T-helper 9 cell (primary cell): ENCODE measurements at regions not wholly inside any gene's neighbourhood (a gene's known extent, or its start where the extent isn't known, plus 50 kb on each side); places are given as distances from the start of the nearest gene placed in this dataset.

ENCODE experiments used
- DNase-seq: peaks from one replicate; pipeline ENCODE4 v3.0.0-alpha.2; 2020

DNA sequence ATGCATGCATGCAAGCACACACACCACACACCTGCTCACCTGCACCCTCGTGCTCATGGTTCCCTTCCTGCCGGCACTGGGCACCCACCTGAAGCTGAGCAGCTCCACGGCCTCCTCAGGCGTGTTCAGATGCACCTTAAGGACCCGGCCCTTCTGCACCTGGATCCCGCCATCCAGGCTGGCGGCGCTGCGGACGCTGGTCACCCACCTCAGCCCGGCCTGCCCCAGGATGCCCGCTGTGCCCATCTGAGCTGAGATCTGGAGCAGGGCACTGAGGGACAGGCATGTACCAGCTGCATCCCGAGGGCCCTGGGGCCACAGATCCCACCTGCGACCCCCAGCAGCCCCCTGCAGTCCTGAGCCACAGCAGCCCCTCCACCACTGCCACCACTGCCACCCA is 110.0 kb downstream of the LITAF start:
- no peak for DNase-seq

DNA sequence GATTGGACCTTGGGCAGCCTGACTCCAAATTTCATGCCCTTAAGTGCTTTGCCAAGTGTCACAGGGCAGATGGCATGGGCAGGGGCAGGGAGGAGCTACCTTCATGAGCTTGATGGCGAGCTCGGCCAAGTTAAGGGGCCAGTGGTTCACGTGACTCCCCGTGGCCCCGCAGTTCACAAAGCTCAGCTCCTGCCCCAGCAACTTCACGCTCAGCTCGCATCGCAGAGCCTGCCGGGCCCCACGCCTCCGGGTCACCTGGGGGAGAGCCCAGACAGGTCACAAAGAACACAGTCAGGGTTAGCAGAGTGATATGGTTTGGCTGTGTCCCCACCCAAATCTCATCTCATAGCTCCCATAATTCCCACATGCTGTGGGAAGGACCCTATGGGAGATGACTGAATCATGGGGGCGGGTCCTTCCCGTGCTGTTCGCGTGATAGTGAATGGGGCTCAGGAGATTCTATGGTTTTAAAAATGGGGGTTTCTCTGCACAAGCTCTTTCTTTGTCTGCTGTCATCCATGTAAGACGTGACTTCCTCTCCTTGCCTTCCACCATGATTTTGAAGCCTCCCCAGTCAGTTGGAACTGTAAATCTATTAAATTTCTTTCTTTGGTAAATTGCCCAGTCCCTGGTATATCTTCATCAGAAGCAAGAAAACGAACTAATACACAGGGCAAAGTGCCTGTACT is 108.1 kb downstream of the LITAF start:
- DNase-seq = no peak

DNA sequence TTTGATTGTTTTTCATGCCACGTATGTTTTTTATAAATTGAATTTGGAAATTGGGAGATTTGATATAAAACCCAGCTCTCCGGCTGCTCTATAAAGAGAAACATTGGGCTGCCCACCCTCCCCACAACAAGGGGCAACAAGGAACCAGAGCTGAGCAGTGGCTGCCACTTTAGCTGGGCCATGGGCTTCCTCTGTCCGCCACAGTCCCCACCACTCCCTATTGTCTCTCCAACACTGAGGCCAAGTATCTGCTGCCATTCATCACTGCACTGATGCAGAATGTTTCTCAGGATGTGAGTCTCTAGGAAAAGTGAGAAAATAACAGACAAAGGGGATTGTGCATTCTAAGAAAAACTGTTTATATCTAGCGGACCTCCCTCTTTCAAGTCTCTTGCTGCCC is 106.8 kb downstream of the LITAF start:
- DNase-seq = no peak

DNA sequence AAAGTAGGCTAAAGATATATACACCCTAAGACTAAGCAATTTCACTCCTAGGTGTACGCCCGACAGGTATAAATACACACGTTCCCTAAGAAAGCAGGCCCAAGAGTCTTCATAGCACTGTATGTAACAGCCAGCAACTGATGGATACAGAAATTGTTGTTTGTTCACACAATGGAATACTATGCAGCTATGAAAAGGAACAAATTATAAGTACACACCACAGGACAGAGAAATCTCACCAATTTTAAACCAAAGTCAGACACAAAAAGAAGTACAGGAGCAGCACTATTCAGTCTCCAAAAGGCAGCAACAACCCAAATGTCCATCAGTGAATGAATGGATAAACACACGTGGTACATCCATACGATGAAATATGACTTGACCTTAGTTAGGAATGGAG is 106.1 kb downstream of the LITAF start:
- no peak for DNase-seq

DNA sequence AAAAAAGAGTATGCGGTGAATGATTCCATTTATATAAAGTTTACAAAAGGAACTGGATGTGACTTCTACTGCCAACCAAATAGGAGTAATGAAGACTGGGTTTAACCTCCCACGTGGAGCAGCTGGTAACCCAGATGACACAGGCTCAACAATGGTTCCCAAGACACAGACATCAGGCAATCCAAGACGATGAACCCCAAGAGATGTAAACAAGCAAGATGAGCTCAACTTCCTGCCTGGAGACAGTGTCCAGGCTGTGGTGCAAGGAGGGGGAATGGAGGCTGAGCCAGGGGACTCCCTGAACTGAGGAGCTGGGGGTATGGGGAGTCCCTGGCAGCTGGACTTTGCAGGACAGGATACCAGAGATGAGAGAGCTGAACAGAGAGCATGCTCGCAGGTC is 104.7 kb downstream of the LITAF start:
- no peak for DNase-seq

DNA sequence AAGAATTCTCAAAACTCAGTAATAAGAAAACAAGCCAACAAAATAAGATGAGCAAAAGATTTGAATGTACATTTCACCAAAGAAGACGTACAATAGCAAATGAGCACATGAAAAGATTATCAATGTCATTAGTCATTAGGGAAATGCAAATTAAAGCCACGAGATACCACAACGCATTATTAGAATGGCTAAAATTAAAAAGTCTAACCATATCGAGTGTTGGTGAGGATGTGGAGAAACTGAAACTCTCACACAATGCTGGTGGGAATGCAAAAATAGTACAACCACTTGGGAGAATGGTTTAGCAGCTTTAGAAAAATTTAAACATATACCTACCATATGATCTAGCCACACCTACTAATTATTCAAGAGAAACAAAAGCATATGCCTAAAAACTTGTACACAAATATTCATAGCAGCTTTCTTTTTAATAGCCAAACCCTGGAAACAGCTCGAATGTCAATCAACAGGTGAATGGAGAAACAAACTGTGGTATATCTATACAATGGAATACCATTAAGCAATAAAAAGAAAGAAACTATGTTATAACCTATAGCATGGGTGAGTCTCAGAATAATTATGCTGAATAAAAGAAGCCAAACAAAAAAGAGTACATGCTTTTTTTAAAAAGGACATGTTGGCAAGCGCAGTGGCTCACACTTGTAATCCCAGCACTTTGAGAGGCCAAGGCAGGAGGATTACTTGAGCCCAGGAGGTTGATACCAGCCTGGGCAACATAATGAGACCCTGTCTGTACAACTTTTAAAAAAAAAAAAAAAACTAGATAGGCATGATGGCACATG is 103.6 kb downstream of the LITAF start:
- DNase-seq = no peak

DNA sequence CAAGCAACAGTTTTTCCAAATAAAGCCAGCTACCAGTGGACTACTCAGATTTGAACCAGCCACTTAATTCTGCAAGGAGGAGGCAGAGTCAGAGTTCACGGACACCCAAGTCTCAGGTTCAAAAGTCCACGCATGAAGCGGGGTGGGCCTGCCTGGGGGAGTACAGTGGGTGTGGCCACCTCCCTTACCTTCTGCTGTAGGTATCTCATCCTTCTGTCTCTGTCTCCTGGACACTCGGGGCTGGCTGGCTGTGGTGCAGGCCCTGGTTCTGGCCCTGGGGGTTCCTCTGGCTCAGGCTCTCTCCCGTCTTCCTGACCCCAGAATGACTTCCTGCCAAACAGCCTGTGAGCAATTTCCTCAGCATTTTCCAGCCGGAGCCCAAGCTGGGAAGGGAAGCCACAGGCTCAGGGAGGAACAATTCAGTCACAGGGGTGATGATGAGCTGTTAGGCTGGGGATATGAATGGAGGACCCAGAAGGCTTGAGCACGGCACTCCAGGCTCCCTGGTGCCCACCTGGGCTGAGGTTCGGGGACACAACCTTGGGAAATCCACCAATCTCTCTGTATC is 101.9 kb downstream of the LITAF start:
- no peak for DNase-seq

DNA sequence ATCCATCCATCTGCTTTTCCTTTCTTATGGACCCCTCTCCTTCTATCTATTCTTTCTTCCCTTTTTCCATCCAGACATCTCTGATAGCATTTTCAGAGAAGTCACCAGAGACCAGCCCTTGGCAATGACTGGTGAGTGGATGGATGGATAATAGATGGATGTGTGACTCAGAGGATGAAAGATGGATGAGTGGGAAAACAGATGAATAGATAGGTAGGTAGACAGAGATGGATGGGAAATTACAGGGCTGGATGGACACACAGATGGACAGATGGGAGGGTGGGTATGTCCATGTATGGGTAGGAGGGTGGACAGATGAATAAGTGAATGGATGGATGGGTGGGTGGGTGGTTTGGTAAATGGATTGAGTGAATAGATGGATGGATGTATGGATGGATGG is 101.0 kb downstream of the LITAF start:
- DNase-seq = no peak

DNA sequence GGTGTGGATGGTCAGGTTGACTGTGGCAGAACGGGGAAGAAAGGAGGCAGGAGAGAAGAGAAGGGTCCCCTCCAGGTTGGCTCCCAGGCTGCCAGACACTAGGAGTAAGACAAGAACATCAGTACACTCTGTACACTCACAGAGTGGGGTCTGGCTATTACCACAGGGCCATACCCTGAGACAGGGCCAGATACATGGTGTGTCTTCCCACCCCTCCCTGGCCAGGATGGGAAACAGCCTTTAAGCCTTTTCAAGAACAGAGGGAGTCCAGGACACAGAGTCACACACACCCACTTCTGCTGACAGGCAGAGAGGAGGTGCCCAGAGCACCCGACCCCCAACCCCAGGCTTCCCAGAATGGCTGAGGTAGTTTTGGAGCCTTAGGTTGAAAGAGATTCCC is 99.4 kb downstream of the LITAF start:
- no peak for DNase-seq

DNA sequence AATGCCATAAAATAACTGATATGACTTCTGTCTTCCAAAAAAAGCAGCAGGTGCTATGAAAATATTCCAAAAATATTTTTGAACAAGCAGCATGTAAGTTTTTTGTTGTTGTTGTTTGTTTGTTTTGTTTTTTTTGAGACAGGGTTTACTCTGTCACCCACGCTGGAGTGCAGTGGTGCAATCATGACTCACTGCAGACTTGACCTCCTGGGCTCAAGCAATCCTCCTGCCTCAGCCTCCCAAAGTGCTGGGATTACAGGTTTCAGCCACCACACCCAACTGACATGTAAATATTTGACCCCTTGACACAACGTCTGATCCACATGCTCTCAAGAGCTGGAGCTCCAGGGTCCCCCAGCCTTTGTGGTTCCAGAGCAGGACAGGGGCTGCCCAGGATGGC is 98.4 kb downstream of the LITAF start:
- DNase-seq = no peak

DNA sequence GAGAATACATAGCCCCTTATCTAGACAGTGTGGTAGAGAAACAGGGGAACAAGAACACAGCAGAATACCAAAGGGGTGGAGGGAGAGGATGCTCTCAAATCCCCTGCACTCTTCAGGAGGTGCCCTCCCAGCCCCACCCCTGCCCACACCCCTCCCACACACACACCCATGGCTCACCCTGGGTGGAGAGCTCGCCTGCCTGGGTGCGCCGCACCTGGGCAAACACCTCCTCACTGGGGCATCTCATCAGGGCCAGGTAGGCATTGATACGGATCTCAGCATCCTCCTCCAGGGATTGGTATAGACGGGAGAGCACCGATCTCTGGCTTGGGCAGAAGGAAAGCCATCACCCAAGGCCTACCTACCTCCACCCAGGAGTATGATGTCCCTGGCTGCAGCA is 95.2 kb downstream of the LITAF start:
- no peak for DNase-seq

DNA sequence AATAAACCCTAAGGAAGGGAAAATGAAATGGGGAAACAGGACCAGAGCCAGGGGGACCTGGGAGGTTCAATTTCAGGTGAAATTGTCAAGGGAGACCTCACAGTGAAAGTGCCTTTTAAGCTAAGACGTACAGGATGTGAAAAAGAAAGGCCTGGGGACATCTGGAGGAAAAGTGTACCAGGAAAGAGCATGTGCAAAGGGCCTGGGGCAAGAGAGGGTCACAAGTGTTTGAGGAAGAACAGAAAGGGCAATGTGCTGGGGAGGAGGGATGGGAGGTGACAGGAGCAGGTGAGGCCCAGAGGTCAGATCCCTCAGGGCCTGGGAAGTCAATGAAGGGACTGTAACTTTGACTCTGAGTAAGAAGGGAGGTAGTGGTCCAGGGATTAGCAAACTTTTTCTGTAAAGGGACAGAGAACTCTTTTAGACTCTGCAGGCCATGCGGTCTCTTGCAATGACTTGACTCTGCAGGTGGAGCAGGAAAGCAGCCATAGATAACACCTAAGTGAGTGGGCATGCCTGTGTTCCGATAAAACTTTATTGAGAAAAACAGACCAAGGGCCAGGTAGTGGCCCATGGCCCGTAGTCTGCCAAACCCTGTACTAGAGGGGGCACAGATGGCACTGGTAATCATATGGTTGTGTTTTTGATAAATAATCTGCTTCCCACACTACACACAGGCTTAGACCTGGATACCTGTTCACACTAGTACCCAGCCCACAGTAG is 93.8 kb downstream of the LITAF start:
- DNase-seq = no peak

DNA sequence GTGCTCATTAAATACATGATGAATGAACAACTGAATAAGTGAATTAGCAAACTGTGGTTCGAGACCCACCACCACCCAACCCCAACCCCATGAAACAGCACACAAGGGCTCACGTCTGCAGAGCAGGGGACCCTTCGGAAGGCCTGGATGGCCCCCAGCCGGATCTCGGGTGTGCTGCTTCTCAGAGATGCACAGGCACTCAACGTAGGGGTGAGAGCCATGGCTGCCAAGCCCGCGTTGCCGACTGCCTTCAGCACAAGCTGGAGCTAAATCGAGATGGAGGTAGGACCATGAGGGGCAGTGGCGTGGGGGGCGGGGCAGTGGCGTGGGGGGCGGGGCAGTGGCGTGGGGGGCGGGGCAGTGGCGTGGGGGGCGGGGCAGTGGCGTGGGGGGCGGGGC is 93.2 kb downstream of the LITAF start:
- DNase-seq = no peak

DNA sequence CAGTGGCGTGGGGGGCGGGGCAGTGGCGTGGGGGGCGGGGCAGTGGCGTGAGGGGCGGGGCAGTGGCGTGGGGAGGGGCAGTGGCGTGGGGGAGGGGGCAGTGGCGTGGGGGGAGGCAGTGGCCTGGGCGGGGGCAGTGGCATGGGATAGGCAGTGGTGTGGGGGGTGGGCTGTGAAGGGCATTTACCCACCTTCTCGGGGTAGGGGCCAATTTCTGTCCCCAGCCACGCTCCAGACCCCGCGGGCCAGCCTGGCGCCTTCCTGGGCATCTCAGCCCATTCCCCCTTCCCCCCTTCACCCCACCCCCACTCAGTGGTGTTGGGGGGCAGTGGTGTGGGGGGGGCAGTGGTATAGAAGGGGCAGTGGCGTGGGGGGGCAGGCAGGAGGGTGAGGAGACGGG is 92.7 kb downstream of the LITAF start:
- no peak for DNase-seq

DNA sequence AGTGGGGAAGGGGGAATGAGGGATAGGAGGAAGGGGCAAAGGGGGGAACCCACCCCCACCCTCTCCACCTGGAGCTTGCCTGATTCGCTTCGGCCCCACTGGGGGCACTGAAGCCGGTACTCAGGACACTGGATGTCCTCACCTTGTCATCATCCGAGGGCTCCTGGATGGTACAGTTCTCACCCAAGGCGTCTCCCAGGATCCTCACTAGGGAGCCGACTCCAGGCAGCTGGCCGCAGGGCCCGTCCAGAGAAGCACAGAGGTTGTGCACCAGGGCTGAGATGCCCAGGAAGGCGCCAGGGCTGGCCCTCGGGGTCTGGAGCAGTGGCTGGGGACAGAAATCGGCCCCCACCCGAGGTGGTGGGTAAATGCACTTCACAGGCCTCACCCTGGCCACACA is 92.3 kb downstream of the LITAF start:
- DNase-seq = no peak

DNA sequence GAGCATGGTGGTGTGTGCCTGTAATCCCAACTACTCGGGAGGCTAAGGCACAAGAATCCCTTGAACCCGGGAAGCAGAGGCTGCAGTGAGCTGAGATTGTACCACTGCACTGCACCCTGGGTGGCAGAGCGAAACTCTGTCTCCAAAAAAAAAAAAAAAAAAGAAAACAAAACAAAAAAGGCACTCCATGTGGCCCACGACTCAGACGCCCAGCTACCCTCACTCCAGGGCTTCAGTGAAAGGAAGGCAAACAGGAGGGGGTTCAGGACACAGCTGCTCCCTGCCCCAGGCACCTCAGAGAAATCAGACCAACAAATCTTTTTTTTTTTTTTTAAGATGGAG is 91.7 kb downstream of the LITAF start:
- DNase-seq = no peak
